ENCODE measurements at regions not wholly inside any gene's neighbourhood (a gene's known extent, or its start where the extent isn't known, plus 50 kb on each side); places are given as distances from the start of the nearest gene placed in this dataset.
A peak's percentile ranks its signal among the peaks of the same experiment; 100 is the strongest.

GRCh38 chr21:39124681-39125251, 58.5 kb downstream of the PSMG1 start:
- DNase-seq (ENCODE audit: low read depth), result no peak

- no peak for DNase-seq (ENCODE audit: low read depth)
These were observed 59.9 kb downstream of the PSMG1 start for GRCh38 chr21:39123375-39123774.

GRCh38 chr21:39121600-39122355, 61.5 kb downstream of the PSMG1 start:
- no peak for DNase-seq (ENCODE audit: low read depth)

- no peak for DNase-seq (ENCODE audit: low read depth)
These were observed 62.2 kb downstream of the PSMG1 start for GRCh38 chr21:39120876-39121599.

DNA sequence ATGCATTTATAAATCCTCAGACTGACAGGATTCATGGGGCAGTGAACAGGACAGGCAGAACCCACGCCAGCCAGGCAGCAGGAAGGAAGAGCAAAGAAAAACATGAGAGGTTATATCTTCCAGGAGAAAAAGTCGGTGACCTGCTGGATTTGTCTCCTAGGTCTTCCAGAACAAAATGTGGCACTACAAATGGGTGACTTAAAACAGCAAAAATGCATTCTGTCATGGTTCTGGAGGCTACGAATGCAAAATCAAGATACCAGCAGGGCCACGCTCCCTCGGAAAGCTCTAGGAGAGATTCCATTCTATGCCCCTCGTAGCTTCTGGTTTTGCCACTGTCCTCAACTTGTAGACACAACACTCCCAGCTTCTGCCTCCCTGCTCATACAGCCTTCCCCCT, 63.4 kb downstream of the PSMG1 start:
- no peak for DNase-seq (ENCODE audit: low read depth)

DNA sequence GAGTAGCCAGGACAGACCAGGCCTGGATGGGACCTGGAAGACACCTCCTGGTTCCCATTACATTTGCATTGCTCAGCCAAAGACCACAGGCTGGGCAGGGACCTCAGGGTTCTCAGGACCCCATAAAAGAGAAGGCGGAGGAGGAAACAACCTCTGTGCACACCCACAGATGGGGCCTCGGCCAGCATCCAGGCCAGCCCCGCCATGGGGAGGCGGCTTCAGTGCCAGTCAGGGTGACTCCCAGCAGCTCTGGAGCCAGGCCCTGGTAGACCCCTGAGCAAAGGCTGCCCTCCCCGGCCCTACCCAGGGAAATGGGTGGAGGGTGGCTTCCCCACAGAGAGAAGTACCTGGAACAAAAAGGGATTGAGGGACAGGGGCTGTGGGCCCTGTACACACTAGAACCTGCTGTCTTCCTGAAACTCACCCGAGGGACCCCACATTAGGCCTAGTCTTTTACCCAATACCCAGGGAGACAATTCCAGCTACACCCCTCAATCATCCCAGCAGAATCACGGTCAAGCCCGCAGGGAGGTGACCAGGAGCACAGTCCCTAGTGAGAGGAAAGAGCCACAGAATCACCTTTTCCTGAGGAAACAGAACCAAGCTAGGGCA, 64.5 kb downstream of the PSMG1 start:
- no peak for DNase-seq (ENCODE audit: low read depth)

DNA sequence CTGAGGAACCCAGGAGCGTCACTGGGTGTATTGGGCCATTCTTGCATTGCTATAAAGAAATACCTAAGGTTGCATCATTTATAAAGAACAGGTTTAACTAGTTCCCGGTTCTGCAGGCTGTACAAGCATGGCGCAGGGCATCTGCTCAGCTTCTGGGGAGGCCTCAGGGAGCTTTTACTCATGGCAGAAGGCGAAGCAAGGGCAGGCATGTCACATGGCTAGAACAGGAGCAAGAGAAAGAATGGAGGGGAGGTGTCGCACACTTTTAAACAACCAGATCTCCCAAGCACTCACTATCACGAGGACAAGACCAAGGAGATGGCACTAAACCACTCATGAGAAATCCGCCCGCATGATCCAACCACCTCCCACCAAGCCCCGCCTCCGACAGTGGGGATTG, 65.2 kb downstream of the PSMG1 start:
- no peak for DNase-seq (ENCODE audit: low read depth)

DNA sequence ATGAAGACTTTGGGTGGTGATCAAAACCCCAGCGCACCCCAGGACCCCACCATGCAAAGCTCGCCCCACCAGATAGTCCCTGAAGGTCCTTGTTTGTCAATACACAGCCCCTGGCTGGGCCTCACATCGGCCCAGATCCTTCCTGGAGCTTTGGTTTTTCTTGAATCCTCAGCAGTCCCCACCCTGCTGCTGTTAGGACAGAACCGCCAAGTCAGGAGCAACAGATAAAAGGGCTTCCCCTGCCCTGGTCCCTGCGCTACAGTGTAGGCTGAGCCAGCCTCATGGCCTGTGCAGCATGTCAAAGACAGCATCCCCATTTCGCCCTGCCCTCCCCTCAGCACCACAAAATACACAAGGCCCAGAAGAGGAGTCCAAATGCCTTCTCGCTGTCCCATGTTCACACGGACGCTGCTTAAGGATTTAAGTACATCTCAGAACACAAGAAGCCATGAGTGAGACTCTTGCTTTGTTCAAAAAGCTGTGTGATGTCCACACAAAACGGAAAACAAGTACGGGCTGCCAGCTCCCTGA, 65.7 kb downstream of the PSMG1 start:
- DNase-seq (ENCODE audit: low read depth), result no peak

DNA sequence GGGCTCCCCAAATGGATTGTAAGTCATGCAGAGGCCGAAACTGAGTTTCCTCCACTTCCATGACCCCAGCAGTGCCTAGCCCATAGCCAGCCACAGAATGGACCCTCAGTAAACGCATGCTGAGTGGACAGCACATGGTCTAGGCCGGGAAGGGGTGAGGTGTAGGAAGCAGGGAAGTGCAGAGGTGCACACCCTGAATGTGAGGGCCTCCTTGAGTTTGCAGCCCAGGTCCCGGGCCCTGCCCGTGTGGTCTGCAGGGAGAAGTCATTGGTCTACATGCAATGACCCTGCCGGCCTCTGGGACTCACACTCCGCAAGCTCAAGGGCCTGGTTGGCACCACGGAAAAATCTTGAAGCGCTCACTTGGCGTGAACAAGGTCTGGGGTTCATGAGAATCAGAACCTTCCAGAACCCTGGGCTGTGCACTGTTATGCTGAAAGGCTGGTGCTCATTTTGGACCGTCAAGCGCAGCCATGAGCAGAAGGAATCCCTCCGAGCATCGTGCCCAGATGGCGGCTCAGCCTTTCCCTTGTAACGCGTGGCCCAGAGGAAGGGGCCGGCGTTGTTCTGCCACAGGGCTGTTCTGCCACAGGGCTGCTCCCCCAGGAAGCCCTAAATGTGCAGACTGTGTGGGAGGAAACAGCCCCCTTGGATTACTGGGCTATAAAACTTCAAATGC, 66.4 kb downstream of the PSMG1 start:
- DNase-seq (ENCODE audit: low read depth), result no peak

DNA sequence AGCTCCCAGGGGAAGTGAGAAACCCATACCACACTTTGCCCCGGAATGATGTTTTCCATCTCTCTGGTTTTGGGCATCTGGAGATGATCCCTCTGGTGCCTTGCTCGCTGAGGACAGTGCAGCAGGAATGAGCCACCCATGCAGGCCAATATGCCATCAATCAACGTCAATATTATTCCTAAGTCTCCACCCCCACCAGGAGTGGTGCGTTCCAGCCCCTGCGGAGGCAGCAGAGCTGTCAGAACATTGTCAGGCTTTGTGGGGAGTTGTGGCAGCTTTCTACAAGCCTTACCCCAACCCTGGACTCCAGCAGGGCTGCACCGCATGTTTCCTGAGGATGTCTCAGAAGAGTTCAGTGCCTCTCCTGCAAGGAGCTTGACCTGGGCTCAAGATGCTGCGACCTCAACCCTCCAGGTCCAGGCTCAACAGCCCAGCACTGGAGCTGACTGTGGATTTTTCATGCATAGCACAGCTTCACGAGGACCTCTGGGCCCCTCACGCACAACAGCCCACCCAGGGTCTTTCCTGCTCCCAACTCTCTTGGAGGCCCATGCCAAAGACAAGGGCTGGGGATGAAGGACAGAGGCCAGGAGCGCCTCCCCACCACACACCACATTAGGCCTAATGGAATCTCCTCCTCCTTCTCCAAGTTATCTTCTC, 67.5 kb downstream of the PSMG1 start:
- DNase-seq (ENCODE audit: low read depth), result no peak

DNA sequence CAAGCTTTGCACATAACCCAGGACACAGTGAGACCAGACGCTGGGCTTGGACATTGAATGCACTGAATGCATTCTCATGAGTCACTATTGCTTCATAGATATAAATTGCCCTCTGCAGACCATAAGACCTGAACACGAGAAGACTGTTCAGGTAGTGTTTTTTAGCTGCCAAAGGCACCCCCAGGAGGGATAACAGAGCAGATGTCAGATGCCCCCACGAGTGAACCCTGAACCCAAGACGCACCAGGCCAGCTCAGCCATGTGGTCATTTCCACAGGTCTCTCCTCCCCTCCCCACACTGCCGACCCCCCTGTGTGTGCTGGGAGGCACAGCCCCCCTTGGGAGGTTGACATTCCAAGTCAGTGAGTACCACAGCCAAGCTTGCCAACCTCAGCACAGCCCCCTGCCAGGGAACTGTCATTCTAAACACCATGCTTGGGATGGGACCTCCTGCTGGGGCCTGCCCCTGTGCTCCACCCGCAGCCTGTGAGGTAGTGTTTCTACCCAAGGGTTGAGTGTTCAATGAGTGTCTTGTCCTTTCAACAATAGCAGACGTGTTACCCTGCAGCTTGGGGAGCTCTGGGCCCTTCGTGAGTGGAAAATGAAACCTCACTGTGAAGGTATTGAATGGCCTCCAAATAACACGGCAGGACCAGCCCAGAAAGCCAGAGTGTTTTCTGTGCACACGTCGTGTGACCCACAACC, 68.2 kb downstream of the PSMG1 start:
- peak; percentile 68 for DNase-seq (ENCODE audit: low read depth)

- no peak for DNase-seq (ENCODE audit: low read depth)
These were observed 71.2 kb downstream of the PSMG1 start for GRCh38 chr21:39111931-39112550.

DNA sequence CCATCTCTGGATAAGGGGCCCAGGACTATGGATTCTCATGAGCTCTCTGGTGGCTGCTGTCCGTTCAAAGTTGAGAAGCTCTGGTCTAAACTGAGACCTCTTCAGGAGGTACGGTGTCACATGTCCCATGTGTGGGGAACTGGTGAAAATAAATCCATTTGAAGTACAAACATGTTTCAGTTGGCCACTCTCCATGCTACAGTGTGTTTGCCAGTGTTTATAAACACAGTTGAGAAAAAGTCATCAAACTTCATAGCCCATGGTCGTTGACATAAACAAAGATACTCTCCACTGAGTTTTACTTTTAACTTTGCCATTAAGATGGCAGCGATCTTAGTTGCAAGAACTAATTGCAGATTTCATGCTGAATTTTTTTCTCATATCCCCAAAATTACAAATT, 72.8 kb downstream of the PSMG1 start:
- no peak for DNase-seq (ENCODE audit: low read depth)

GRCh38 chr21:39109596-39110210, 73.5 kb downstream of the PSMG1 start:
- DNase-seq (ENCODE audit: low read depth), result no peak

DNA sequence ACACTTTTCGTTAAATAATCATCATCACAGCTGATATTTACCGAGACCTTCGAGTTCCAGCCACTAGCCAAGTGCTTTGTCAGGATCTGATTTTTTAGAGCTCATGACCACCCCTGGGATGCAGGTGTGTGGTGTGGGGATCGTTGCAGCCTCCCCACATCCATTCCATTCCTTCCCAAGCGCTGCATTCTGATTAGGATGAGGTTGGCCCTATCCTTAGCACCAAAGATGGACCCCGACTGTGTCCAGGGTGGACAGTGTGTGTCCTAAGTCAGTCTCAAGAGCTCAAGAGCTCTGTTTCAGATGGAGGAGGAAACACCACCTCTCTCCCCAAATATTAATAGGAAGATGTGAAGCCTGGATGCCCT, 74.1 kb downstream of the PSMG1 start:
- no peak for DNase-seq (ENCODE audit: low read depth)

GRCh38 chr21:39108291-39109162, 74.7 kb downstream of the PSMG1 start:
- DNase-seq (ENCODE audit: low read depth), result no peak

- DNase-seq (ENCODE audit: low read depth), result no peak
These were observed 75.5 kb downstream of the PSMG1 start for GRCh38 chr21:39107739-39108138.

- DNase-seq (ENCODE audit: low read depth), result no peak
These were observed 76.3 kb downstream of the PSMG1 start for GRCh38 chr21:39106881-39107462.

DNA sequence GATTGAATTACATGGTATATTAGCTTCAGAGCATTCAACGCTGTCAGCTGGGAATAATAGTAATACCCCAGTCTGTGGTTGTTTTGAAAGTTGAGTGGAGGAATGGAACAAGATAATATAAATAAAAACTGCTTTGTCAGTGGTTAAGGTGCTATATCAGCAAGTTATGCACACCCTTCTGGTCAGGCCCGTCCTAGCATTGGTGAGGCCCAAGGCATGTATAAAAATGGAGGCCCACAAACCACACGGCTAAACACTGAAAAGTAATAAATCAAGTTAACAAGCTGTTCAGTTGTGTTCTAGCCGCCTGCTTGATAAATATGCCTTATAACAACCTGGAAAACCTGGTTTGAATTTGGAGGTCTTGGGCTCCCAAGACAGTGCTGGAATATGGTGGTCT, 77.4 kb downstream of the PSMG1 start:
- no peak for DNase-seq (ENCODE audit: low read depth)

Measured in amniotic epithelial cell (primary cell).